Embryonic facial prominence (tissue), 1 donor: ENCODE measurements at regions not wholly inside any gene's neighbourhood (a gene's known extent, or its start where the extent isn't known, plus 50 kb on each side); places are given as distances from the start of the nearest gene placed in this dataset.
"Not testable (repeated sequence)": the region's sequence is repeated elsewhere in the genome, so short reads cannot be mapped to it uniquely, and the experiment has no call there.

ENCODE experiments used
- DNase-seq: peaks from one replicate; pipeline ENCODE4 v3.0.0-alpha.2; 2016; ENCODE audit errors: extremely low spot score

DNA sequence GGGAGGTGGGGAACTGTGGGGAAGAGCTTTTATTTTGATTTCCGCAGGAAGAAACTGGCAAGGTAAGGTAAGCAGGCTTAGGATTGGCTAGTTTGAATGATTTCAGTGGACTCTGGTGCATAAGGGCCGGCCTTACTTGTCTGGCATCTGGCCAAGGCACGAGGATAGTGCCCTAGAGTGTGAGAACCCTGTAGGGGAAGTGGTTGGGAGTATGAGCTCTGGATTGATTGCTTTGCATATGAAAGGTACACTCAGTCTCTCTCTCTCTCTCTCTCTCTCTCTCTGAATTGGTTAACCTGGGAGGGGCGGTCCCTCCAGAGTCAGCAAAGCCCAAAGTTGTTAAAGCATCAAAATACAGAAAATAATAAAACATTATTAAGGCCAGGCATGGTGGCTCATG, 463.0 kb downstream of the SIPA1L2 start:
- DNase-seq, result no peak

- DNase-seq, result no peak
These were observed 465.6 kb downstream of the SIPA1L2 start for GRCh38 chr1:232164078-232164963.

GRCh38 chr1:232163533-232163932, 466.4 kb downstream of the SIPA1L2 start:
- no peak for DNase-seq

DNA sequence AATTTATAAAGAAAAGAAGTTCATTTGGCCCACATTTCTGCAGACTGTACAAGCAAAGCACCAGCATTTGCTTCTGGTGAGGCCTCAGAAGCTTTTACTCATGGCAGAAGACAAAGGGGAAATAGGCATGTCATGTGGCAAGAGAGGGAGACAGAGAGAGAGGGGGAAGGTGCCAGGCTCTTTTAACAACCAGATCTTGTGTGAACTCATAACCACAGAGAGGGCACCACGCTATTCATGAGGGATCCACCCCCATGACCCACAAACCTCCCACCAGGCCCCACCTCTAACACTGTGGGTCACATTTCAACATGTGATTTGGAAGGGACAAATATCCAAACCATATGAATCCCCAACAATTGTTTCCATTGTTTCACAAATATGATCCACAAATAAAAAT, 467.9 kb downstream of the SIPA1L2 start:
- no peak for DNase-seq

DNA sequence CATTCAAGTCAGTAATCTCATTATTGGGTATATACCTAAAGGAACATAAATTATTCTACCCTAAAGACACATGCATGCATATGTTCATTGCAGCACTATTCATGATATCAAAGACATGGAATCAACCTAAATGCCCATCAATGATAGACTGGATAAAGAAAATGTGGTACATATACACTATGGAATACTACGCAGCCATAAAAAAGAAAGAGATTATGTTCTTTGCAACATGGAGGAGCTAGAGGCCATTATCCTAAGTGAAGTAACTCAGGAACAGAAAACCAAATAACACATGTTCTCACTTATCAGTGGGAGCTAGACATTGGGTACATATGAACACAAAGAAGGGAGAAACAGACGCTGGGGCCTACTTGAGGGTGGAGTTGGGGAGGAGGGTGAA, 471.4 kb downstream of the SIPA1L2 start:
- DNase-seq, result not testable (repeated sequence)

DNA sequence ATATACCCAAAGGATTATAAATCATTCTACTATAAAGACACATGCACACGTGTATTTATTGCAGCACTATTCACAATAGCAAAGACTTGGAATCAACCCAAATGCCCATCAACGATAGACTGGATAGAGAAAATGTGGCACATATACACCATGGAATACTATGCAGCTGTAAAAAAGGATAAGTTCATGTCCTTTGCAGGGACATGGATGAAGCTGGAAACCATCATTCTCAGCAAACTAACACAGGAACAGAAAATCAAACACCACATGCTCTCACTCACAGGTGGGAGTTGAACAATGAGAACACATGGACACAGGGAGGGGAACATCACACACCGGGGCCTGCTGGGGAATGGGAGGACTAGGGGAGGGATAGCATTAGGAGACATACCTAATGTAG, 473.9 kb downstream of the SIPA1L2 start:
- DNase-seq, result not testable (repeated sequence)

- DNase-seq, result no peak
These were observed 476.3 kb downstream of the SIPA1L2 start for GRCh38 chr1:232153652-232154051.

DNA sequence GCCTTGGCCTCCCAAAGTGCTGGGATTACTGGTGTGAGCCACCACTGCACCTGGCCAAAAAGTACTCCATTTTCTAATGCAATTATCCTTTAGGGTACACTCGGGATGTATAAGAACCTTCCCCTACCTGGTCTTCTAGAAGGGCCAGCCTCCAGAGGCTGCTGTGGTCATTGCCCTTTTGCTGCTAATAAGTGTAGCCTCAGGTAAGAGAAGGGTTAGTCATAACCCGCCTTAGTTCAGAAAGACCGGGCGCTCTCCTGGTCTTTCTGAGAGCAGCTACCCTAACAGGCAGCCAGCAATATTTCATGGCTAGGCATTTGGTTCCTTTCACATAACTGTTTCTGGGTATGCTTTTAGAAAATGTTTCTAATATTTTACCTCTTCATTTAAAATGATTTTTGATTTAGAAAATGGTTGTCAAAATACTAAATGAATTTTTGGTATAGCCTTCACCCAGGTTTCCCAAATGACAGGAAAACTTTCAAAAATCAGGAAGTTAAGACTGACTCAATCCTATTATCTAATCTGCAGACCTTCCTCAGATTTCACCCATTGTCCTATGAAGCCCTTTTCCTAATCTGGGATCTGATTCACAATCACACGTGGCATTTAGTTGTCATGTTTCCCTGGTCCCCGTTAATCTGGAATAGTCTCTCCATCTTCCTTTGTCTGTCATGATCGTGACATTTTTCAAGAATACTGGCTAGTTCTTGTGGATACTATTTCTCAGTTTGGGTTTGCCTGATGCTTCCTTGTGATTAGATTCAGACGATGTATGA, 479.0 kb downstream of the SIPA1L2 start:
- DNase-seq, result no peak

GRCh38 chr1:232149287-232150201, 480.4 kb downstream of the SIPA1L2 start:
- DNase-seq, result no peak

DNA sequence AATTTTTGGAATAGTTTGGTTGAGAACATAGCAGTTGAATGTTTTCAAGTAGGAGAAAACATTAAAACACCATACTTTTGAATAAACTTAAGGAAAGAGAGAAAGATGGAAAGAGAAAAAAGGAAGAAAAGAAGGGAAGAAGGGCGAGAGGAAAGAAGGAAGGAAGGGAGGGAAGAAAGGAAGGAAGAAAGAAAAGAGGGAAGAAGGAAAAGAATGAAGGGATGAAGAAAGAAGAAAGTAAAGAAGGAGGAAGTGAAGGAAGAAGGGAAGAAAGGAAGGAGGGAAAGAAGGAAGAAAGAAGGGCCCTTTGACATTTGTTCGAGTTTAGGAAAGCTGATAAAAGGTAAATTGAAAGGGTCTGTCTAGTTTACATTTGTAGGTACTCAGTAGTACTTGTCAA, 482.7 kb downstream of the SIPA1L2 start:
- DNase-seq, result no peak

- no peak for DNase-seq
These were observed 483.4 kb downstream of the SIPA1L2 start for GRCh38 chr1:232146514-232146913.

DNA sequence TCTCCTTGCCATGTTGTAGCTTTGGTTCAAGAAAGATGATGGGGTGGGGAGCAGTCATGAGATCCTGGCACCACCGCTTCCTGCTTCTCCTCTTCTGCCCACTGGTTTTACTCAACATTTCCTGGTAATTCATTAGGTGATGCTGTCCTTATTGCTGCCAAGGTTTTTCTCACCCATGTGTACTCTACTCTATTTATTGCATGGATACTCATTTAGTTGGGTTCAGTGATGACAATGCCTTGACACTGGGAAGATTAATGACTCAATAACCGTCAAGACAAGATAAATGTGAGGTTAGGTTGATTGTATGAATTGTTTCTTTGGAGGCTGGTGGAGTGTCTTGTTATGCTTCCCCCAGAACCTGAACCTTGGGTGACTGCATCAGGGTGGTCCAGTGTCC, 484.2 kb downstream of the SIPA1L2 start:
- DNase-seq, result no peak

- DNase-seq, result no peak
These were observed 485.2 kb downstream of the SIPA1L2 start for GRCh38 chr1:232144696-232145230.

DNA sequence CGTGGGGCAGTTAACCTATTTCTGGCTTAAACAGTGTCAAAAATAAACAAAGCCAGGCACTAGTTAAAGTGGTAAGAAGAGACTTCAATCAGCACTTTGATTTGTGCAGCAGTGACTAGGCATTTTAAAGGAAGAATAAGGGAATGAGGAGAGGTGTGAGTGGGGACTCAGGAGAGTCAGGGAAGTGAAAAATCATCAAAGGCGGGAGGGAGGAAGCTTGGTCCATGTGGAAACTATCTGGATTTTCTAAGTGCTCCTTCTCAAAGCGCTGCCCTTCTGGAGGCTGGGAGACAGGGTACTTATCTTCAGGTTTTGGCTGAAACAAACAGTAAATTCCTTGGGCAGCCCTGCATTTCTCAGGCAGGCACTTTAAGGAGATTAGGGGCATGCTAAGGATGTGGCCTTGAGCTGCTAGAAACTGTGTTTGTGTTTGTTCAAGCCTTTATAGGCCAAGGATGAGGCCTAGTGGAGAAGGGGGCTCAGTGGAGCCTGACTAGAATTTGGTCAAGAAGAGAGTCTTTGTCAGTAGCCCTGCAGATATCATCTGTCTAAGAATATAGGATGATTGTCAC, 486.5 kb downstream of the SIPA1L2 start:
- no peak for DNase-seq

DNA sequence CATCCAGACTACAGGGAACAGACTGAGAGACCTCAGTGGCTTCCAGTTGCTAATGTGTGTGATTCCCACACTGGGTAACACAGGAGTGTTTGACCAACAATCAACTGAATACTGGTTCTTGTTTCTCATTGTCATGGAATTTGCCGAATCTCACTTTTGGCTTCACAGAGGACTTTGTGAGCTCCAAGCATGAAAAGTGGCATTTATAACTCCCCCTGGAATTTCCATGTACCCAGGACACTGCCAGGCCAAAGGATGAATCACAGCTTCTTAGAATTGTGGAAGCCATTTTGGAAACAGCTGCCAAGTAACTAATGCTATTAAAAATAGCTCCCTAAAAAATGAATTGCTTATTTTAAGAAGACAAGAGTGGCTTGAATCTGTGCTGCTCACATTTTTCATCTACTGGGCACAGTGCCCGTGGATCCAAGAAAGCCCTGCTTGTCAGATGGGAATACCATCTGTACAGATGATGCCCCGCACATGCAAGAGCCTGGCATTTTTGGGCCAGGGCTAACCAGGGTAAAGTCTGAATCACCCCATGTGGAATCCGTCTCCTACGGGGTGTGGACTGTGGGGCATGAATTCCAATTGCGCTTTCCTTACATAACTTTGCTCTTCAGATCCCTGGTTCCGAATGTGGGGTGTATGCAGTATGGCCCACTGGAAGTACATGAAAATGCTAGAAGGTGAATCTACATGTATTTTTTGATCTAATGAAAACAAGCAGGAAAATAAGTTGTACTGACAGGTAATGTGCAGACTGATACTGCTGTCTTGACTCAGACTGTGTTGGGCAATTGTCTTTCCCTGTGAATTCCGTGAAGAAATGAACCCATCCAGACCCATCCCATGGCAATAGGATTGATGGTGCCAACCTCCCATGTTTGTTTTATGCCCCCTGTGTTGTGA, 487.3 kb downstream of the SIPA1L2 start:
- no peak for DNase-seq

DNA sequence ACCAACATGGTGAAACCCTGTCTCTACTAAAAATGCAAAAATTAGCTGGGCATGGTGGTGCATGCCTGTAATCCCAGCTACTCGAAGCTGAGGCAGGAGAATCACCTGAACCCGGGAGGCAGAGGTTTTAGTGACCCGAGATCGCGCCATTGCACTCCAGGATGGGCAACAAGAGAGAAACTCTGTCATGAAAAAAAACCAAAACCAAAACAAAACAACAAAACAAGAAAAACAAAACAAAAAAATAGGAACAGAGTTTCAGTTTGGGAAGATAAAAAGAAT, 488.8 kb downstream of the SIPA1L2 start:
- not testable (repeated sequence) for DNase-seq

- no peak for DNase-seq
These were observed 489.3 kb downstream of the SIPA1L2 start for GRCh38 chr1:232140419-232141166.

DNA sequence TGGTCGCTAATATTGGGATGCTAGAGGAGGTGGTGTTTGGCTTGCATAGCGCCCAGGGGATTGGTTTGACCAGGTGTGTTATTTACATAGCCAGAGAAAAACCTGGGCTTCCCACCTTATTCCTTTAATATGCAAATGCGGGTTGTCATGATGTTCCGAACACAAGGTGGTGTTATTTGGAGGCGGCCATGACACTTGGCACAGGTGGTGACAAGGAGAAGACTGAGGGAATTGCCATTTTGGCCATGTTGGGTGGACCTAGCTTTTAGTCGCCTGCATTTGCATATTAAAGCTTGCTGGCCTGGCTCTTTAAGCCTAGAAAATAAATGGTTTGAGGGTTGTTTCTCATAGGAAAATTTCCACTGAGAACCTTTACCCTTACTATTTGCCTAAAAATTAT, 490.5 kb downstream of the SIPA1L2 start:
- DNase-seq, result no peak

DNA sequence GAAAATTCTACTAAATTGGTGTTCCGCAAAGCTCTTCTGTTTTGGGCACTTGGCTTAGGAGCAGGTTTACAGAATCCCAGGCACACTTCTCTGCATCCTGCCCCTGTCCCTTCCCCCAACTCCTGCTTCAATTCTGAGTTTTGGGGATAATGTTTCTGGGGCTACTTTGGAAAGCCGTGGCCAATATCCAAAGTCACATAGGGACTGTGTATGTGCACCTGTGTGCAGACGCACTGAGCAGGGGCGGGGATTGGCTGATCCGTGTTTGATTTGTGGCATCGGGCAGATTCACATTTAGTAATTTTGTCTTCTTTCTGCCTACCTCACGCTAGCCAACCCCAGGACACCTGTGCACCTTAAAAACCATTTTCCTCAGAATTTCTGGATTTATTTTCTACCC, 491.9 kb downstream of the SIPA1L2 start:
- DNase-seq, result no peak

DNA sequence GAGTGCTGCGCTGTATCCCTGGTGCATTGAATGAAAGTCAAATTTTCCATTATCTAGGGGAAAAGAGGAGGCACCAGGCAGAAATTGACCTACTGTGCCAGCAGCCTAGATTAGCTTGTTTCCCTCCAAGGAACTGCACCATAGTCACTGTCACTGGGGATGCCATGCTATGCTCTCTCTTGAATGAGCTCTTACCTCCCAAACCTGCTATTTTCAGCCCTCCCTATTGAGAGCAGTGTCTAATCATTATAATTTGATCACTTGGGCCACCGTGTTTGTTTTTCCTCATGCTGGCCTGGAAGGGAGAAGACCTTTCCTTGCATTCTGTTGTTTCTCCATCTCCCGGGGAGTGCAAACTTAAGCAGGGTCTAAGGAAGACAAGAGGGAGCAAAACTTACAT, 492.9 kb downstream of the SIPA1L2 start:
- no peak for DNase-seq
